DND-41 (cell line): ENCODE measurements at regions not wholly inside any gene's neighbourhood (a gene's known extent, or its start where the extent isn't known, plus 50 kb on each side); places are given as distances from the start of the nearest gene placed in this dataset.

ENCODE experiments used
- EZH2 ChIP-seq: IDR thresholded peaks from 3 replicates; pipeline ENCODE4 v1.6.1; 2012; ENCODE audit warnings: borderline replicate concordance, low read depth, mild to moderate bottlenecking, moderate library complexity, low read length, inconsistent platforms; ENCODE audit not compliant: severe bottlenecking
- TF ChIP-seq, protein P1 (sequence below): IDR thresholded peaks from 2 replicates; pipeline ENCODE4 v1.5.1; 2012; ENCODE audit warnings: borderline replicate concordance, low read length, moderate library complexity, mild to moderate bottlenecking; ENCODE audit not compliant: poor library complexity, severe bottlenecking; ENCODE audit errors: extremely low read depth

DNA sequence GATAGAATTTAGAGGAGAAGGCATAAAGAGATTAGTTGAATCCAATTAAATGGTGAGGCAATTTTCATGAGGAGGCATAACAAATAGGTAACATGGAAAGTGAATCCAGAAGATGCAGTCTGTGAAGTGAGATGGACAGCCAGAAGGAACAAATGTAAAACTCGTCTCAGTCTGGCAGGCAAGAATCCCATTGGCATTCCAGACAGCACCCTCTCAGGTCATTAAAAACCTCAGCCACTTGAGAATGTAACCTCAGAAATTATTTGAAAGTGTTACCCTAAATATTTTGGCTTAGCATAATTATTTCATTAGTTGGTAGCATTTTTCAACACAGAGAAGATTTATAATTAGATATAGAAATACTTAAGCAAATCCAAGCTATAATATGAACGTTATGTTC lies 342.3 kb downstream of the LRRC3B start:
- TF ChIP-seq, protein P1, sequence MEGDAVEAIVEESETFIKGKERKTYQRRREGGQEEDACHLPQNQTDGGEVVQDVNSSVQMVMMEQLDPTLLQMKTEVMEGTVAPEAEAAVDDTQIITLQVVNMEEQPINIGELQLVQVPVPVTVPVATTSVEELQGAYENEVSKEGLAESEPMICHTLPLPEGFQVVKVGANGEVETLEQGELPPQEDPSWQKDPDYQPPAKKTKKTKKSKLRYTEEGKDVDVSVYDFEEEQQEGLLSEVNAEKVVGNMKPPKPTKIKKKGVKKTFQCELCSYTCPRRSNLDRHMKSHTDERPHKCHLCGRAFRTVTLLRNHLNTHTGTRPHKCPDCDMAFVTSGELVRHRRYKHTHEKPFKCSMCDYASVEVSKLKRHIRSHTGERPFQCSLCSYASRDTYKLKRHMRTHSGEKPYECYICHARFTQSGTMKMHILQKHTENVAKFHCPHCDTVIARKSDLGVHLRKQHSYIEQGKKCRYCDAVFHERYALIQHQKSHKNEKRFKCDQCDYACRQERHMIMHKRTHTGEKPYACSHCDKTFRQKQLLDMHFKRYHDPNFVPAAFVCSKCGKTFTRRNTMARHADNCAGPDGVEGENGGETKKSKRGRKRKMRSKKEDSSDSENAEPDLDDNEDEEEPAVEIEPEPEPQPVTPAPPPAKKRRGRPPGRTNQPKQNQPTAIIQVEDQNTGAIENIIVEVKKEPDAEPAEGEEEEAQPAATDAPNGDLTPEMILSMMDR = no peak
- TF ChIP-seq EZH2 = no peak
